ENCODE measurements at regions not wholly inside any gene's neighbourhood (a gene's known extent, or its start where the extent isn't known, plus 50 kb on each side); places are given as distances from the start of the nearest gene placed in this dataset.

DNA sequence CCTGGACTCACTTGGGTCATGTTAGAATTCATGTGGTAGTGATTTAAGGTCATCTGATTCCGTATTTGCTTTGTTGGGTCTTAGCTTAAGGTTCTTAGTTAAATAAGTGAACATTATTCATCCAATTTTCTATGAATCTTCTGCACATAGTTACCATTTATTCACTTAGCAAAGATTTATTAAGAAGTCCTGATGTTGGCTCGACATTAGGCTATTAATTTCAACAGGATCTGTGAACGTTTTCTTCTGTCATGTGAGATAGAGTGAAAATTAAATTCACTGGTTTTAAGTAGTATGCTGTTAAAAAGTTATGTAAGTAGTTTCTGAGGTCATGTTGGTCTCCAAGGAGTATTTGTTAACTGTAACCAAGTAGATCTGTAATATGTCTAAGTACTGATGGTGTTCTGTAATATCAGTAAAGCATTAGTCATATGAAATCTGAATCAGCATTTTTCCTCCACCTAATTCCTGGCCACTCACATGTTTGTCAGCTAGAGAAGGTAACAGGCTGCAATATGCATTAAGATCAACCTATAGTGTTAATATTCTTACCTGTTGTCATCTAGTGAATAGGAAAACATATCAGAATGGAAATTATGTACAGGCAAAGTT lies 155.6 kb downstream of the PCDH7 start:
- ChIA-PET CTCF (interaction anchor here (1.6 kb wide), 1 partner anchor 11 kb away, joined by 4 read pairs; no protein-coding TSS in a partner anchor), POLR2A (no interaction called here)
- DNase-seq (ENCODE audit: extremely low spot score), result no peak
- TF ChIP-seq, protein P1, sequence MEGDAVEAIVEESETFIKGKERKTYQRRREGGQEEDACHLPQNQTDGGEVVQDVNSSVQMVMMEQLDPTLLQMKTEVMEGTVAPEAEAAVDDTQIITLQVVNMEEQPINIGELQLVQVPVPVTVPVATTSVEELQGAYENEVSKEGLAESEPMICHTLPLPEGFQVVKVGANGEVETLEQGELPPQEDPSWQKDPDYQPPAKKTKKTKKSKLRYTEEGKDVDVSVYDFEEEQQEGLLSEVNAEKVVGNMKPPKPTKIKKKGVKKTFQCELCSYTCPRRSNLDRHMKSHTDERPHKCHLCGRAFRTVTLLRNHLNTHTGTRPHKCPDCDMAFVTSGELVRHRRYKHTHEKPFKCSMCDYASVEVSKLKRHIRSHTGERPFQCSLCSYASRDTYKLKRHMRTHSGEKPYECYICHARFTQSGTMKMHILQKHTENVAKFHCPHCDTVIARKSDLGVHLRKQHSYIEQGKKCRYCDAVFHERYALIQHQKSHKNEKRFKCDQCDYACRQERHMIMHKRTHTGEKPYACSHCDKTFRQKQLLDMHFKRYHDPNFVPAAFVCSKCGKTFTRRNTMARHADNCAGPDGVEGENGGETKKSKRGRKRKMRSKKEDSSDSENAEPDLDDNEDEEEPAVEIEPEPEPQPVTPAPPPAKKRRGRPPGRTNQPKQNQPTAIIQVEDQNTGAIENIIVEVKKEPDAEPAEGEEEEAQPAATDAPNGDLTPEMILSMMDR (IDR thresholded peaks at IDR 0.05; ENCODE audit: control extremely low read depth, extremely low read depth, low read depth, missing control alignments), result no peak

DNA sequence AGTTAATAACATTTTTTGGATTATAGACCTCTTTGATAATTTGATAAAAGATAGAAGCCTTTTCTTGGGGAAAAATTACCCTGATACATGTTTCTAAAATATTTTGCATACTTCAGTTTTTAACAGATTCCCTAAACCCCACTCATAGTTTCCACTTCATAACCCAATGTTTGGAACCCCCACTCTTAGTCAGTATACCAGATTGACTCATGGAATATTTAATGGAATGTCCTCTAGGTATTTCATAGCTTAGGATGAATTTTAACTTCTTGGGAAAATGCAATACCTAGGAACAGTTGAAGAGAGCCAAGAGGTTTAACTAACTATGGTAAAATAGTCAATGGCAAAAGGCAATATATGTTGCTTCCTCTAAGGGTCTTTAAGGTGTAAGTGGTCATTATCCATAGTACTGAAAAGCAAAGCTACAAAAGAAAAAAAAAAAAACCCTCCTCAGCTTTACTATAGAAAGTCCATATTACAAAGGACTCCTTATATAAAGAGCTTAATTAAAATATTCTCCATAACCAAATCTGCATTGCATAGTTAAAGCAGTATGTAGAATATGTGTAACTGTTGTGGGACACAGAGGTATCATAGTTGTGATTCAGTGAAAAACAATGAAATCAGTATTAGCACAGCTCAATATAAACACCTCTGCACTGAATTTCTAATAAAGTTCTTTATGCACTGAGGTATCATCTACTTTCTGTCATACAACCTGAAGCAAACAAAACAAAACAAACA lies 159.9 kb downstream of the PCDH7 start:
- ChIA-PET CTCF (interaction anchor here (1.1 kb wide), 1 partner anchor 20 kb away, joined by 3 read pairs; no protein-coding TSS in a partner anchor), POLR2A (no interaction called here)

DNA sequence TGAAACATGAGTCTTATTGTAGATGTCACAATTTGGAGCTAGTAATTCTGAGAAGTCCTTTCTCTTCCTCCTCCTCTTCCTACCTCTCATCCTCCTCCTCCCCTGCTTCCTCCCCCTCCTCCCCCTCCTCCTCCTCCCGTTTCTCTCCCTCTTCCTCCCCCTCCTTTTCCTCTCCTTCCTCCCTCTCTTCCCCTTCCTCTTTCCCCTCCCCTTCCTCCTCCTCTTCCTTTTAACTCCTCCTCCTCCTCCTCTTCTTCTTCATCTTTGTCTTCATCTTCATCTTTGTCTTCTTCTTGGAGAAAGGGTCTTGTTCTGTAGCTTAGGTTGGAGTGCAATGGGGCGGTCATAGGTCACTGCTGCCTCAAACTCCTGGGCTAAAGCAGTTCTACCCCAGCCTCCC lies 161.8 kb downstream of the PCDH7 start:
- TF ChIP-seq, protein P1 (IDR thresholded peaks at IDR 0.05; ENCODE audit: control extremely low read depth, extremely low read depth, low read depth, missing control alignments), result no peak
- CTCF ChIA-PET, result interaction anchor here (1.1 kb wide), 1 partner anchor 9 kb away, joined by 3 read pairs; no protein-coding TSS in a partner anchor
- POLR2A ChIA-PET, result no interaction called here
- no peak for DNase-seq (ENCODE audit: extremely low spot score)

More for the DNA sequence above, 159.9 kb downstream of the PCDH7 start:
- no peak for DNase-seq (ENCODE audit: extremely low spot score)
- TF ChIP-seq, protein P1 (IDR thresholded peaks at IDR 0.05; ENCODE audit: control extremely low read depth, extremely low read depth, low read depth, missing control alignments), result no peak

DNA sequence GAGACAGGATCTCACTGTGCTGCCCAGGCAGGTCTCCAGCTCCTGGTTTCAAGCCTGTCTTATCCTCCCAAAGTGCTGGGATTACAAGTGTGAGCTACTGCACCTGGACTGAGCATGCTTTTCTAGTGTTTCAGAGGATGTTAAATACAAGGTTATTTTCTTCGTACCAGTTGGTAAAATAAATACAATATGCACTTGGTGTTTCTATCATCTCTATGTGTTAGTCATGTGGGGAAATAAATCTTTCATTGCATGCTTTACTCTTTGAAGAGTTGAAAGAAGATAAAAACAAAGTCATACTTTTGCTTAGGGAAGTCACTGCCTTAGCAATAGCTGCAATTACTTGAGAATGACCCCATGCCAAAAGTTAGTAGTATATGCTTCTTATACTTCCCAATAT lies 162.3 kb downstream of the PCDH7 start:
- CTCF ChIA-PET, result interaction anchor here (1.1 kb wide), 1 partner anchor 10 kb away, joined by 3 read pairs; no protein-coding TSS in a partner anchor
- TF ChIP-seq, protein P1 (IDR thresholded peaks at IDR 0.05; ENCODE audit: control extremely low read depth, extremely low read depth, low read depth, missing control alignments), result no peak
- DNase-seq (ENCODE audit: extremely low spot score), result no peak
- POLR2A ChIA-PET, result no interaction called here

DNA sequence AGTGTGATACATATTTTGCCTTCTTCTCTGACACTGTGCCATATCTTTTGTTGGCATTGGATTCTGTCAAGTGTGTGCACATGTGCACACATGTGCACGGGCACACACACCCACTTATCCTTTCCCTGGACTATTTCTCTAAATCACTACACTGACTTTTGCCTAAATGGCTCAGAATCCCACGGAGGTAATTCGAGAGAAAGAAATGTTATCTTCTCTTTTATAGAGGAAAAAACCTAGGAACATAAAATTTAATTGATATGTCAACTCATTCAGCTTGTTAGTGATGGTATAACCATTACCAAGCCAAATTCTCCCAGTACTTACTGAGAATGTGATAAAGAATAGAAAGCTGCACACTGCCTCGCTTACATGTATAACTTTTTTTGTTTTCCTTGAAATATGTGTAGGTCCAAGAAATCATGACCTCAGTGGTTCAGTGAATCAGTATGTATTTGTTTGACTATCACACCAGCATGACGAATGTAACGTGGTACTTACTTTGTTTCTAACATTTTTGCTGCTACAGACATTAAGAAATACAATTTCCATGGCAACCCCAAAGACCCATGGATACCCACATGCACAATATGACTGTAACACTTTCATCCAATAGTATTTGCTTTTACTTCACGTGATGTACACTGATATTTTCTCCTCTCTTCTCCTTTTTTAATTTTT lies 163.0 kb downstream of the PCDH7 start:
- CTCF ChIA-PET, result interaction anchor here (1.1 kb wide), 1 partner anchor 11 kb away, joined by 3 read pairs; no protein-coding TSS in a partner anchor
- no peak for DNase-seq (ENCODE audit: extremely low spot score)
- POLR2A ChIA-PET, result no interaction called here
- TF ChIP-seq, protein P1 (IDR thresholded peaks at IDR 0.05; ENCODE audit: control extremely low read depth, extremely low read depth, low read depth, missing control alignments), result no peak
